Peyer's patch (tissue), 4 donors: ENCODE measurements at regions not wholly inside any gene's neighbourhood (a gene's known extent, or its start where the extent isn't known, plus 50 kb on each side); places are given as distances from the start of the nearest gene placed in this dataset.

ENCODE experiments used
- DNase-seq, 3 donors: peaks; one replicate each; pipeline ENCODE4 v3.0.0-alpha.2; 2017 to 2019
- H3K27ac ChIP-seq, 4 donors: fragments of 200-600 bp; sonication (generic); one replicate each; pipeline ENCODE4 v1.5.1; 2016 to 2019
- H3K27me3 ChIP-seq, 2 donors: fragments of 200-600 bp; sonication (generic); one replicate each; pipeline ENCODE4 v1.5.1; 2019
- H3K36me3 ChIP-seq, 3 donors: fragments of 200-600 bp; sonication (generic); one replicate each; pipeline ENCODE4 v1.5.1; 2016 to 2019
- H3K4me1 ChIP-seq, 4 donors: fragments of 200-600 bp; sonication (generic); one replicate each; pipeline ENCODE4 v1.5.1; 2016 to 2019
- H3K4me3 ChIP-seq, 4 donors: fragments of 200-600 bp; sonication (generic); 1 replicate in 3 of 4; 2 replicates in 1 of 4; pipeline ENCODE4 v1.5.1; 2016 to 2019; ENCODE audit warnings: mild to moderate bottlenecking in 1 of 4
- H3K9me3 ChIP-seq, 4 donors: fragments of 200-600 bp; sonication (generic); one replicate each; pipeline ENCODE4 v1.5.1; 2016 to 2019; ENCODE audit warnings: mild to moderate bottlenecking in 1 of 4
- CTCF ChIP-seq, 6 experiments: fragments of 450-650 bp in 4 of 6; fragments of 200-600 bp in 2 of 6; sonication (generic) in 1 of 6; IDR thresholded peaks; one replicate each; pipeline ENCODE4 v1.5.1; 2017 to 2019; ENCODE audit warnings: antibody characterized with exemption in 6 of 6, mild to moderate bottlenecking in 3 of 6, moderate library complexity in 1 of 6
- POLR2A ChIP-seq, 2 donors: fragments of 450-650 bp; IDR thresholded peaks; one replicate each; pipeline ENCODE4 v1.5.1; 2017; ENCODE audit warnings: antibody characterized with exemption in 2 of 2, mild to moderate bottlenecking in 2 of 2, moderate library complexity in 2 of 2

GRCh38 chr9:73539881-73540390 lies 388.3 kb downstream of the ANXA1 start:
- no peak overlapping the region for H3K27ac ChIP-seq
- no peaks in the 10 kb centered on the region for H3K36me3 ChIP-seq
- no peak overlapping the region for H3K4me3 ChIP-seq
- H3K4me1 ChIP-seq, result no peaks in the 10 kb centered on the region
- TF ChIP-seq POLR2A (IDR thresholded peaks at IDR 0.05) (no peak), CTCF (IDR thresholded peaks at IDR 0.05) (no peak)
- H3K27me3 ChIP-seq, result no peaks in the 10 kb centered on the region
- no peak for DNase-seq
- no peaks in the 10 kb centered on the region for H3K9me3 ChIP-seq

- no peak overlapping the region for H3K27ac ChIP-seq
- no peaks in the 10 kb centered on the region for H3K27me3 ChIP-seq
- H3K36me3 ChIP-seq, result no peaks in the 10 kb centered on the region
- H3K4me1 ChIP-seq, result no peaks in the 10 kb centered on the region
- TF ChIP-seq CTCF (IDR thresholded peaks at IDR 0.05), result no peak
- no peak for DNase-seq
- no peaks in the 10 kb centered on the region for H3K9me3 ChIP-seq
- no peak overlapping the region for H3K4me3 ChIP-seq
Observed at GRCh38 chr9:73541923-73542322, 390.3 kb downstream of the ANXA1 start.

- no peak overlapping the region for H3K4me3 ChIP-seq
- no peaks in the 10 kb centered on the region for H3K9me3 ChIP-seq
- TF ChIP-seq POLR2A (IDR thresholded peaks at IDR 0.05) (no peak), CTCF (IDR thresholded peaks at IDR 0.05) (no peak)
- no peaks in the 10 kb centered on the region for H3K27me3 ChIP-seq
- H3K27ac ChIP-seq, result no peak overlapping the region
- no peaks in the 10 kb centered on the region for H3K36me3 ChIP-seq
- no peaks in the 10 kb centered on the region for H3K4me1 ChIP-seq
- DNase-seq, result no peak
Observed at GRCh38 chr9:73543727-73544126, 392.1 kb downstream of the ANXA1 start.

GRCh38 chr9:73548201-73548600 lies 396.5 kb downstream of the ANXA1 start:
- no peak overlapping the region for H3K4me3 ChIP-seq
- no peaks in the 10 kb centered on the region for H3K36me3 ChIP-seq
- H3K27ac ChIP-seq, result no peak overlapping the region
- no peaks in the 10 kb centered on the region for H3K4me1 ChIP-seq
- TF ChIP-seq CTCF (IDR thresholded peaks at IDR 0.05), result no peak
- no peak for TF ChIP-seq POLR2A (IDR thresholded peaks at IDR 0.05)
- H3K27me3 ChIP-seq, result no peaks in the 10 kb centered on the region
- DNase-seq, result no peak
- H3K9me3 ChIP-seq, result no peaks in the 10 kb centered on the region

GRCh38 chr9:73549991-73550390 lies 398.3 kb downstream of the ANXA1 start:
- no peak for DNase-seq
- no peaks in the 10 kb centered on the region for H3K27me3 ChIP-seq
- no peaks in the 10 kb centered on the region for H3K9me3 ChIP-seq
- no peak overlapping the region for H3K4me3 ChIP-seq
- TF ChIP-seq POLR2A (IDR thresholded peaks at IDR 0.05), result no peak
- TF ChIP-seq CTCF (IDR thresholded peaks at IDR 0.05), result no peak
- no peaks in the 10 kb centered on the region for H3K36me3 ChIP-seq
- no peaks in the 10 kb centered on the region for H3K4me1 ChIP-seq
- H3K27ac ChIP-seq, result no peak overlapping the region

GRCh38 chr9:73553295-73553694 lies 401.6 kb downstream of the ANXA1 start:
- no peak overlapping the region for H3K27ac ChIP-seq
- H3K4me1 ChIP-seq, result no peaks in the 10 kb centered on the region
- DNase-seq, result no peak
- H3K27me3 ChIP-seq, result no peaks in the 10 kb centered on the region
- H3K4me3 ChIP-seq, result no peak overlapping the region
- no peak for TF ChIP-seq CTCF (IDR thresholded peaks at IDR 0.05)
- TF ChIP-seq POLR2A (IDR thresholded peaks at IDR 0.05), result no peak
- no peaks in the 10 kb centered on the region for H3K9me3 ChIP-seq
- no peaks in the 10 kb centered on the region for H3K36me3 ChIP-seq
